ENCODE measurements at regions not wholly inside any gene's neighbourhood (a gene's known extent, or its start where the extent isn't known, plus 50 kb on each side); places are given as distances from the start of the nearest gene placed in this dataset.

DNA sequence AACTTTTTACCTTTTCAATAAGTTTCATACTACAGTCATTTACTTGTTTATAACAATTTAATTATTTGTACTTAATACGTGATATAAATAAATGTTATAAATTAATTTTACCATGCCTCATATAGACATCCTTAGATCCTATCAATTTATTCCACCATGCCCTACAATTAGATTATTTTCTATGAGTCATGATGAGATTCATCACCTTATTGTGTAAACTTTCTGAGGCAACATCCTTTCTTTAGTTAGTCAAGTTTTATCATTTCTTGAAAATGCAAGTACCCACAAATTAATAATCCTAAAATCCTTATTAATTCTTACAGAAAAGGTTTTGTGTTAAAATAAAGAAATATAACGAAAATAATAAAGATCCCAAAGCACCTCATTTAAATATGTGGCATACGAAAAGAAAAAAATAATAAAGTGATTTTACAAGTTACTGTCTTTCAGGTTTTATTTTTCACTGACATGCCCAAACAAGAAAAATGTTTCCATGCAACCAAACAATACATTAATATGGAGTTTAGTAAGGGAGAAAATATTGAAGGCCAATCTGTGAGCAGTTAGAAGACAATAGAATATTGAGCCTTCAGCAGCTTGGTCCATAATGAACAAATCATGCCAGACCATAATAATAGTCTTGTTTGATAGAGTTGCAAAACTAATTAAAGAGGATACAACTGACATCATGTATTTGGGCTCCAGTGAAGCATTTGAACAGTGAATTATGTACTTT is 188.7 kb upstream of the MRPS30 start:
- no CpG with 5 or more reads among the region's 3 CpGs for WGBS (ENCODE audit: insufficient coverage)
- no peaks in the 10 kb centered on the region for H3K36me3 ChIP-seq (replicated peaks in 1 of 2; ENCODE audit: control extremely low read depth in 1 of 2, control insufficient read depth in 1 of 2, extremely low read depth in 1 of 2, insufficient read depth in 2 of 2, low read length in 1 of 2)
- no peaks in the 10 kb centered on the region for H3K27me3 Mint-ChIP-seq

DNA sequence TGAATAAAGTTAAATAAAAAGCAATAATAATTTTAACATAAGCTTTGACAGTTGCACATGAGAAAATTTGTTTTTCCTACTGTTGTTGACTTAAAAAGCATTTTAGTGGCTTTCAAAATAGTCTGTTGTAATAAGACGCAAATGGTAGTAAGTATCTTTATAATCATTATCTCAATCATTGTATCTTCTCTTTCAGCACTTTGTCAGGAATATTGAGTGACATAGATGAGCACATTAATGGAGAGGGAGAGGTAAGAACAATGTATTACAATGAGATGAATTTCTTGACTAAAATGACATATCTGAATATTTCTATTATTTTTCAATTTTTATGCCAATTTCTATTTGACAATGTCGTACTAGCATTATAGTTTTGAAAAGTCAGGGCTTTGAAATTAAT is 193.9 kb upstream of the MRPS30 start:
- Histone ChIP-seq H3K79me2 (ENCODE audit: control insufficient read depth, insufficient read depth, low read length) (no peaks in the 10 kb centered on the region), H3K4me2 (replicated peaks; ENCODE audit: low read depth, low read length, poor library complexity, severe bottlenecking) (no peak overlapping the region), H3K9ac (ENCODE audit: low read length) (no peak overlapping the region), H3K27me3 (replicated peaks in 1 of 4; ENCODE audit: control extremely low read depth in 1 of 4, control insufficient read depth in 3 of 4, insufficient read depth in 4 of 4, low read length in 3 of 4) (no peaks in the 10 kb centered on the region), H2AFZ (ENCODE audit: insufficient read depth, low read depth, low read length, poor library complexity, severe bottlenecking) (no peak overlapping the region), H4K20me1 (ENCODE audit: control insufficient read depth, insufficient read depth, low read length, poor library complexity, severe bottlenecking) (no peaks in the 10 kb centered on the region), H3K27ac (ENCODE audit: low read length in 2 of 2) (no peak overlapping the region), H3K4me3 (ENCODE audit: control extremely low read depth in 1 of 5, extremely low read depth in 1 of 5, insufficient read depth in 1 of 5, low read depth in 2 of 5, low read length in 4 of 5) (no peak overlapping the region), H3K9me3 (ENCODE audit: control extremely low read depth in 1 of 3, control insufficient read depth in 2 of 3, insufficient read depth in 1 of 3, low read length in 2 of 3) (no peaks in the 10 kb centered on the region), H3K36me3 (replicated peaks in 1 of 2; ENCODE audit: control extremely low read depth in 1 of 2, control insufficient read depth in 1 of 2, extremely low read depth in 1 of 2, insufficient read depth in 2 of 2, low read length in 1 of 2) (no peaks in the 10 kb centered on the region), H3K4me1 (ENCODE audit: control insufficient read depth in 2 of 2, insufficient read depth in 2 of 2, low read length in 2 of 2) (no peaks in the 10 kb centered on the region)
- Mint-ChIP-seq H3K9me3 (ENCODE audit: insufficient read depth) (no peaks in the 10 kb centered on the region), H3K4me1 (no peaks in the 10 kb centered on the region), H3K27ac (no peak overlapping the region), H3K27me3 (no peaks in the 10 kb centered on the region), H3K4me3 (no peak overlapping the region)
- DNase-seq: no peak
- no peak for ATAC-seq (ENCODE audit: low read depth)
- CTCF ChIA-PET: no interaction called here
- no peak for TF ChIP-seq EZH2 (IDR thresholded peaks at IDR 0.05; ENCODE audit: borderline replicate concordance, insufficient read depth, low read depth, low read length, poor library complexity, severe bottlenecking)
- TF ChIP-seq, protein P1, sequence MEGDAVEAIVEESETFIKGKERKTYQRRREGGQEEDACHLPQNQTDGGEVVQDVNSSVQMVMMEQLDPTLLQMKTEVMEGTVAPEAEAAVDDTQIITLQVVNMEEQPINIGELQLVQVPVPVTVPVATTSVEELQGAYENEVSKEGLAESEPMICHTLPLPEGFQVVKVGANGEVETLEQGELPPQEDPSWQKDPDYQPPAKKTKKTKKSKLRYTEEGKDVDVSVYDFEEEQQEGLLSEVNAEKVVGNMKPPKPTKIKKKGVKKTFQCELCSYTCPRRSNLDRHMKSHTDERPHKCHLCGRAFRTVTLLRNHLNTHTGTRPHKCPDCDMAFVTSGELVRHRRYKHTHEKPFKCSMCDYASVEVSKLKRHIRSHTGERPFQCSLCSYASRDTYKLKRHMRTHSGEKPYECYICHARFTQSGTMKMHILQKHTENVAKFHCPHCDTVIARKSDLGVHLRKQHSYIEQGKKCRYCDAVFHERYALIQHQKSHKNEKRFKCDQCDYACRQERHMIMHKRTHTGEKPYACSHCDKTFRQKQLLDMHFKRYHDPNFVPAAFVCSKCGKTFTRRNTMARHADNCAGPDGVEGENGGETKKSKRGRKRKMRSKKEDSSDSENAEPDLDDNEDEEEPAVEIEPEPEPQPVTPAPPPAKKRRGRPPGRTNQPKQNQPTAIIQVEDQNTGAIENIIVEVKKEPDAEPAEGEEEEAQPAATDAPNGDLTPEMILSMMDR (IDR thresholded peaks at IDR 0.05): no peak
- WGBS (ENCODE audit: insufficient coverage): no CpG with 5 or more reads among the region's 2 CpGs
- POLR2A ChIA-PET: no interaction called here
- intact Hi-C loops (cut with micrococcal nuclease): no loop called here

More for the DNA sequence above, 188.7 kb upstream of the MRPS30 start:
- TF ChIP-seq EZH2 (IDR thresholded peaks at IDR 0.05; ENCODE audit: borderline replicate concordance, insufficient read depth, low read depth, low read length, poor library complexity, severe bottlenecking): no peak
- TF ChIP-seq, protein P1 (IDR thresholded peaks at IDR 0.05): no peak
- no peaks in the 10 kb centered on the region for H3K9me3 Mint-ChIP-seq (ENCODE audit: insufficient read depth)
- H3K9ac ChIP-seq (ENCODE audit: low read length): no peak overlapping the region
- H3K27me3 ChIP-seq (replicated peaks in 1 of 4; ENCODE audit: control extremely low read depth in 1 of 4, control insufficient read depth in 3 of 4, insufficient read depth in 4 of 4, low read length in 3 of 4): no peaks in the 10 kb centered on the region
- H3K4me3 ChIP-seq (ENCODE audit: control extremely low read depth in 1 of 5, extremely low read depth in 1 of 5, insufficient read depth in 1 of 5, low read depth in 2 of 5, low read length in 4 of 5): no peak overlapping the region
- no peak overlapping the region for H2AFZ ChIP-seq (ENCODE audit: insufficient read depth, low read depth, low read length, poor library complexity, severe bottlenecking)
- CTCF ChIA-PET: no interaction called here
- no peaks in the 10 kb centered on the region for H4K20me1 ChIP-seq (ENCODE audit: control insufficient read depth, insufficient read depth, low read length, poor library complexity, severe bottlenecking)
- no peaks in the 10 kb centered on the region for H3K4me1 ChIP-seq (ENCODE audit: control insufficient read depth in 2 of 2, insufficient read depth in 2 of 2, low read length in 2 of 2)
- POLR2A ChIA-PET: no interaction called here
- no peak overlapping the region for H3K4me3 Mint-ChIP-seq
- intact Hi-C loops (cut with micrococcal nuclease): no loop called here
- no peaks in the 10 kb centered on the region for H3K79me2 ChIP-seq (ENCODE audit: control insufficient read depth, insufficient read depth, low read length)
- H3K27ac Mint-ChIP-seq: no peak overlapping the region
- no peaks in the 10 kb centered on the region for H3K9me3 ChIP-seq (ENCODE audit: control extremely low read depth in 1 of 3, control insufficient read depth in 2 of 3, insufficient read depth in 1 of 3, low read length in 2 of 3)
- H3K4me1 Mint-ChIP-seq: no peaks in the 10 kb centered on the region
- ATAC-seq (ENCODE audit: low read depth) (no peak), DNase-seq (no peak)
- H3K27ac ChIP-seq (ENCODE audit: low read length in 2 of 2): no peak overlapping the region
- no peak overlapping the region for H3K4me2 ChIP-seq (replicated peaks; ENCODE audit: low read depth, low read length, poor library complexity, severe bottlenecking)
